ENCODE measurements at regions not wholly inside any gene's neighbourhood (a gene's known extent, or its start where the extent isn't known, plus 50 kb on each side); places are given as distances from the start of the nearest gene placed in this dataset.

GRCh38 chr9:86876621-86877196 is 70.6 kb downstream of the GAS1 start:
- TF ChIP-seq CTCF (IDR thresholded peaks at IDR 0.05; ENCODE audit: poor library complexity, severe bottlenecking) (no peak), TAF1 (IDR thresholded peaks at IDR 0.05; ENCODE audit: low read depth) (no peak), MXI1 (conservative IDR thresholded peaks at IDR 0.05; ENCODE audit: poor library complexity, severe bottlenecking) (no peak), POLR2AphosphoS5 (IDR thresholded peaks at IDR 0.05) (no peak), EP300 (conservative IDR thresholded peaks at IDR 0.05; ENCODE audit: poor library complexity, severe bottlenecking) (no peak), RAD21 (conservative IDR thresholded peaks at IDR 0.05) (no peak), REST (IDR thresholded peaks at IDR 0.05; ENCODE audit: borderline replicate concordance) (no peak), EZH2 (IDR thresholded peaks at IDR 0.05; ENCODE audit: borderline replicate concordance, insufficient read depth, low read length, poor library complexity, severe bottlenecking) (no peak), SMC3 (conservative IDR thresholded peaks at IDR 0.05; ENCODE audit: poor library complexity) (no peak)

Measured in neural cell (in vitro differentiated cells).